ENCODE measurements at regions not wholly inside any gene's neighbourhood (a gene's known extent, or its start where the extent isn't known, plus 50 kb on each side); places are given as distances from the start of the nearest gene placed in this dataset.

GRCh38 chr10:78870458-78870857 is 198.3 kb upstream of the ZMIZ1 start:
- Histone ChIP-seq H3K4me1 (no peaks in the 10 kb centered on the region), H3K9me3 (no peaks in the 10 kb centered on the region), H3K27ac (no peak overlapping the region), H3K27me3 (no peaks in the 10 kb centered on the region), H3K4me3 (no peak overlapping the region), H3K36me3 (no peaks in the 10 kb centered on the region)
- intact Hi-C loops (cut with DNase I) = no loop called here
- no peak for ATAC-seq
- TF ChIP-seq CTCF (IDR thresholded peaks at IDR 0.05) = no peak
- no peak for DNase-seq

GRCh38 chr10:78871796-78872195 is 197.0 kb upstream of the ZMIZ1 start:
- Histone ChIP-seq H3K4me1 (no peaks in the 10 kb centered on the region), H3K27ac (no peak overlapping the region), H3K9me3 (no peaks in the 10 kb centered on the region), H3K27me3 (no peaks in the 10 kb centered on the region), H3K4me3 (no peak overlapping the region), H3K36me3 (no peaks in the 10 kb centered on the region)
- DNase-seq = no peak
- TF ChIP-seq CTCF (IDR thresholded peaks at IDR 0.05) = no peak
- ATAC-seq = no peak
- intact Hi-C loops (cut with DNase I) = no loop called here

- no peak overlapping the region for H3K27ac ChIP-seq
- no peaks in the 10 kb centered on the region for H3K4me1 ChIP-seq
- H3K4me3 ChIP-seq = no peak overlapping the region
- no peaks in the 10 kb centered on the region for H3K9me3 ChIP-seq
- DNase-seq (no peak), ATAC-seq (no peak)
- TF ChIP-seq CTCF (IDR thresholded peaks at IDR 0.05) = no peak
- intact Hi-C loops (cut with DNase I) = no loop called here
- H3K36me3 ChIP-seq = no peaks in the 10 kb centered on the region
- no peaks in the 10 kb centered on the region for H3K27me3 ChIP-seq
Measured at GRCh38 chr10:78873413-78873812, 195.4 kb upstream of the ZMIZ1 start.

GRCh38 chr10:78875331-78875877 is 193.4 kb upstream of the ZMIZ1 start:
- Histone ChIP-seq H3K36me3 (no peaks in the 10 kb centered on the region), H3K27me3 (no peaks in the 10 kb centered on the region), H3K4me3 (no peak overlapping the region), H3K9me3 (peaks cover 0 to 12% of the 10 kb centered on the region in 2 donors), H3K27ac (no peak overlapping the region), H3K4me1 (no peaks in the 10 kb centered on the region)
- no peak for TF ChIP-seq CTCF (IDR thresholded peaks at IDR 0.05)
- intact Hi-C loops (cut with DNase I) = no loop called here
- ATAC-seq = no peak
- DNase-seq = no peak

GRCh38 chr10:78875932-78876331 is 192.8 kb upstream of the ZMIZ1 start:
- intact Hi-C loops (cut with DNase I) = no loop called here
- no peak overlapping the region for H3K27ac ChIP-seq
- H3K36me3 ChIP-seq = no peaks in the 10 kb centered on the region
- H3K27me3 ChIP-seq = no peaks in the 10 kb centered on the region
- no peak for TF ChIP-seq CTCF (IDR thresholded peaks at IDR 0.05)
- H3K9me3 ChIP-seq = peaks cover 0 to 12% of the 10 kb centered on the region in 2 donors
- H3K4me1 ChIP-seq = no peaks in the 10 kb centered on the region
- no peak for DNase-seq
- no peak overlapping the region for H3K4me3 ChIP-seq
- no peak for ATAC-seq

All from left lung (tissue), 4 donors.